Mesendoderm (in vitro differentiated cells): ENCODE measurements at regions not wholly inside any gene's neighbourhood (a gene's known extent, or its start where the extent isn't known, plus 50 kb on each side); places are given as distances from the start of the nearest gene placed in this dataset.

Experiments used
- DNase-seq: peaks from one replicate; pipeline ENCODE4 v3.0.0; 2013
- H2AK5ac ChIP-seq: 2 replicates; pipeline ENCODE4 v1.6.1; 2013; ENCODE audit warnings: low read length, inconsistent platforms
- H2BK120ac ChIP-seq: 2 replicates; pipeline ENCODE4 v1.6.1; 2013; ENCODE audit warnings: low read depth, mild to moderate bottlenecking, low read length, moderate library complexity, mixed read lengths
- H2BK15ac ChIP-seq: replicated peaks from 2 replicates; pipeline ENCODE4 v1.6.1; 2013; ENCODE audit warnings: low read depth, mild to moderate bottlenecking, moderate library complexity
- H2BK5ac ChIP-seq: 2 replicates; pipeline ENCODE4 v1.6.1; 2013; ENCODE audit warnings: low read length, inconsistent platforms
- H3K18ac ChIP-seq: 2 replicates; pipeline ENCODE4 v1.6.1; 2013; ENCODE audit warnings: mild to moderate bottlenecking, low read length, mixed read lengths
- H3K23ac ChIP-seq: one replicate; pipeline ENCODE4 v1.6.1; 2013; ENCODE audit warnings: low read length
- H3K27ac ChIP-seq: 2 replicates; pipeline ENCODE4 v1.5.1; 2013; ENCODE audit warnings: low read depth, mild to moderate bottlenecking, inconsistent platforms, low read length, moderate library complexity
- H3K27me3 ChIP-seq: 2 replicates; pipeline ENCODE4 v1.6.1; 2013; ENCODE audit warnings: low read length, control low read depth, mild to moderate bottlenecking, inconsistent platforms; ENCODE audit not compliant: insufficient read depth, poor library complexity
- H3K36me3 ChIP-seq: 2 replicates; pipeline ENCODE4 v1.6.1; 2013; ENCODE audit warnings: low read length, inconsistent platforms; ENCODE audit not compliant: control insufficient read depth, insufficient read depth
- H3K4ac ChIP-seq: one replicate; pipeline ENCODE4 v1.6.1; 2013; ENCODE audit warnings: low read depth, mild to moderate bottlenecking, low read length, moderate library complexity
- H3K4me1 ChIP-seq: 2 replicates; pipeline ENCODE4 v1.6.1; 2013; ENCODE audit warnings: low read depth, low read length, inconsistent platforms; ENCODE audit not compliant: control insufficient read depth
- H3K4me2 ChIP-seq: 2 replicates; pipeline ENCODE4 v1.6.1; 2013; ENCODE audit warnings: low read length
- H3K4me3 ChIP-seq: 2 replicates; pipeline ENCODE4 v1.5.1; 2013; ENCODE audit warnings: mild to moderate bottlenecking, low read length
- H3K56ac ChIP-seq: one replicate; pipeline ENCODE4 v1.6.1; 2013; ENCODE audit warnings: low read length
- H3K79me1 ChIP-seq: 2 replicates; pipeline ENCODE4 v1.6.1; 2013; ENCODE audit warnings: low read length, inconsistent platforms
- H3K79me2 ChIP-seq: 2 replicates; pipeline ENCODE4 v1.6.1; 2013; ENCODE audit warnings: mild to moderate bottlenecking, low read length; ENCODE audit not compliant: control insufficient read depth, insufficient read depth
- H3K9ac ChIP-seq: 2 replicates; pipeline ENCODE4 v1.6.1; 2013; ENCODE audit warnings: low read length, inconsistent platforms
- H4K5ac ChIP-seq: one replicate; pipeline ENCODE4 v1.6.1; 2013; ENCODE audit warnings: low read length
- H4K8ac ChIP-seq: one replicate; pipeline ENCODE4 v1.6.1; 2013; ENCODE audit warnings: low read depth, mild to moderate bottlenecking, control low read depth, low read length, moderate library complexity
- WGBS: extraction: QIAGEN DNeasy Blood & Tissue Kit; methylation state at CpG from one replicate; pipeline ENCODE4 v1.1.7; 2013; ENCODE audit warnings: low lambda C conversion rate, missing lambda C conversion rate; ENCODE audit not compliant: insufficient coverage; ENCODE audit errors: extremely low coverage; 5-methylcytosine and 5-hydroxymethylcytosine counted together

DNA sequence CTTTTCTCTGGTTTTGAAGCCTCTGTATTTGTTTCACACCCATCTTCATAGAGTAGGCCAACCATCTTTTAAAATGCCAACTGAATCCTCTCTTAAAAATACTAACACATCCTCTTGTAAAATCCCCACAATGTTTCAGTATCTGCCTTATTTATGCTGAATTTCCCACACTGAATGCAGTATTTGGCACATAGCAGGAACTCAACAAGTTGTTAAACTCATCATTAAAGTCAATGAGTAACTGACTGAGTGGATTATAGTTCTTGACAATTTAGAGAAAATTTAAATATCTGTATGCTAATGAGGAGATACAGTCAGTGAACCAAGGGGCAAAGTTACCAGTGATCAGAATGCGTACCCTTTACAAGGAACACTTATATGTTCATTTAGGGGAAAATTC, 505.5 kb upstream of the PCDH9 start:
- H3K9ac ChIP-seq = no peak overlapping the region
- no peak overlapping the region for H3K4me3 ChIP-seq
- H3K36me3 ChIP-seq = no peaks in the 10 kb centered on the region
- H4K5ac ChIP-seq = no peak overlapping the region
- no peak overlapping the region for H3K56ac ChIP-seq
- no peak overlapping the region for H3K4me2 ChIP-seq
- H3K4me1 ChIP-seq = peaks cover 4% of the 10 kb centered on the region
- peak overlapping the region; percentile 4 for H3K4ac ChIP-seq
- H3K79me2 ChIP-seq = no peaks in the 10 kb centered on the region
- H4K8ac ChIP-seq = no peak overlapping the region
- no peak overlapping the region for H2AK5ac ChIP-seq
- H3K18ac ChIP-seq = peak overlapping the region; percentile 39
- no peak overlapping the region for H3K23ac ChIP-seq
- peak overlapping the region; percentile 96 for H2BK15ac ChIP-seq
- H3K79me1 ChIP-seq = no peaks in the 10 kb centered on the region
- WGBS = no CpG with 5 or more reads among the region's 1 CpG
- no peaks in the 10 kb centered on the region for H3K27me3 ChIP-seq
- no peak overlapping the region for H2BK120ac ChIP-seq
- no peak for DNase-seq
- H3K27ac ChIP-seq = no peak overlapping the region
- H2BK5ac ChIP-seq = no peak overlapping the region

DNA sequence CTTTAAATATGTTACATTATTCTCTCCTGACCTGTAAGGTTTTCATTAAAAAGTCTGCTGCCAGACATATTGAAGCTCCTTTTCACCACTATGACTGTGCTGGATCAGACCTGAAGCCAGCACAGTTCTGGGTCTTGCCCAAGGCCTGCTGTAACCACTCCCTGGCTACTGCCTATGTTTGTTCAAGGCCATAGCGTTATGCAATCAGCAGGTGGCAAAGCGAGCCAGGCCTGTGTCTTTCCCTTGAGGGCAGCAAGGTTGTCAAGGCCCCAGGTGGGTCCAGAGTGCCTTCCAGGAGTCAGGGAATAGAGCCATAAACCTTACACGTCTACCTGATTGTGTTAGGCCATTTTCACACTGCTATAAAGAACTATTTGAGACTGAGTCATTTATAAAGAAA, 496.8 kb upstream of the PCDH9 start:
- Histone ChIP-seq H3K4me1 (no peaks in the 10 kb centered on the region), H4K8ac (no peak overlapping the region), H3K27me3 (no peaks in the 10 kb centered on the region), H3K18ac (no peak overlapping the region), H2BK15ac (no peak overlapping the region), H2AK5ac (no peak overlapping the region), H3K79me2 (no peaks in the 10 kb centered on the region), H3K36me3 (no peaks in the 10 kb centered on the region), H2BK5ac (no peak overlapping the region), H3K23ac (no peak overlapping the region), H2BK120ac (no peak overlapping the region), H3K4me2 (no peak overlapping the region), H3K9ac (no peak overlapping the region), H3K4ac (no peak overlapping the region), H4K5ac (no peak overlapping the region), H3K56ac (no peak overlapping the region), H3K27ac (no peak overlapping the region), H3K79me1 (no peaks in the 10 kb centered on the region), H3K4me3 (no peak overlapping the region)
- WGBS = no CpG with 5 or more reads among the region's 3 CpGs
- peak; percentile 17 for DNase-seq

DNA sequence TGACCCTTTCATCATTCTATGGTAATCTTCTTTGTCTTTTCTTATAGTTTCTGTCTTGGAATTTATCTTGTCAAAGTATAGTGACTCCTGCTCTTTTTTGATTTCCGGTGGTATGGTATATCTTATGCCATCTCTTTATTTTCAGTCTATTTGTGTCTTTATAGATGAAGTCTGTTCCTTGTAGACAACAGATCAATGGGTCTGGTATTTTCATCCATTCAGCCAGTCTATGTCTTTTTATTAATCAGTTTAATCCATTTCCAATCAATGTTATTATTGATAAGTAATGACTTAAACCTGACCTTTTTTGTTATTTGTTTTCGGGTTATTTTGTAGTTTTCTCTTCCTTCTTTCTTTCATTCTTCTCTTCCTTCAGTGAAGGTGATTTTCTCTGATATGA, 495.9 kb upstream of the PCDH9 start:
- Histone ChIP-seq H4K5ac (no peak overlapping the region), H3K4me2 (no peak overlapping the region), H3K18ac (no peak overlapping the region), H3K79me2 (no peaks in the 10 kb centered on the region), H2AK5ac (no peak overlapping the region), H3K36me3 (no peaks in the 10 kb centered on the region), H4K8ac (no peak overlapping the region), H3K4me1 (no peaks in the 10 kb centered on the region), H2BK15ac (no peak overlapping the region), H2BK5ac (no peak overlapping the region), H3K23ac (no peak overlapping the region), H2BK120ac (no peak overlapping the region), H3K27ac (no peak overlapping the region), H3K56ac (no peak overlapping the region), H3K27me3 (no peaks in the 10 kb centered on the region), H3K4me3 (no peak overlapping the region), H3K4ac (no peak overlapping the region), H3K79me1 (no peaks in the 10 kb centered on the region), H3K9ac (no peak overlapping the region)
- no CpG with 5 or more reads among the region's 2 CpGs for WGBS
- no peak for DNase-seq

DNA sequence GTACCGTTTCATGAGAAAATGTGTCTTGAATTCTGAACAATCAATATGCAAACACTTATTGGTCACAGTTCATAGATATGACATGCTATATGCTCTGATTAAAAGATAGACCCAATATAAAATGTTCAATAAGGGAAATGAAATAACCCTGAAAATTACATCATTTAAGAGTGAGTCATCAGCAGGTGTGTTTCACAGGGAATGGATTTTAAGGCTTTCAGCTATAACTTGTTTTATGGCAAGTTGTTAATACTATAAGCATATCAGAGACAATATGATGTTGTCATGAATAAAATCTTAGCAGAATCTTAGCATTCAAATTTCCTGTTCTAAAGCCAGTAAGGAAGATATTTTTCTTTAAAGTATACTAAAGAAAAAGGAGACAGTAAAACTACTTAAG, 483.4 kb upstream of the PCDH9 start:
- Histone ChIP-seq H3K4me1 (no peaks in the 10 kb centered on the region), H3K36me3 (no peaks in the 10 kb centered on the region), H2AK5ac (no peak overlapping the region), H3K79me1 (no peaks in the 10 kb centered on the region), H3K79me2 (no peaks in the 10 kb centered on the region), H3K4ac (no peak overlapping the region), H3K18ac (no peak overlapping the region), H3K4me3 (no peak overlapping the region), H2BK5ac (no peak overlapping the region), H3K4me2 (no peak overlapping the region), H4K5ac (no peak overlapping the region), H4K8ac (no peak overlapping the region), H2BK120ac (no peak overlapping the region), H3K56ac (no peak overlapping the region), H3K9ac (no peak overlapping the region), H3K27me3 (no peaks in the 10 kb centered on the region), H3K27ac (no peak overlapping the region), H3K23ac (no peak overlapping the region), H2BK15ac (no peak overlapping the region)
- WGBS = no CpG with 5 or more reads among the region's 1 CpG
- no peak for DNase-seq

DNA sequence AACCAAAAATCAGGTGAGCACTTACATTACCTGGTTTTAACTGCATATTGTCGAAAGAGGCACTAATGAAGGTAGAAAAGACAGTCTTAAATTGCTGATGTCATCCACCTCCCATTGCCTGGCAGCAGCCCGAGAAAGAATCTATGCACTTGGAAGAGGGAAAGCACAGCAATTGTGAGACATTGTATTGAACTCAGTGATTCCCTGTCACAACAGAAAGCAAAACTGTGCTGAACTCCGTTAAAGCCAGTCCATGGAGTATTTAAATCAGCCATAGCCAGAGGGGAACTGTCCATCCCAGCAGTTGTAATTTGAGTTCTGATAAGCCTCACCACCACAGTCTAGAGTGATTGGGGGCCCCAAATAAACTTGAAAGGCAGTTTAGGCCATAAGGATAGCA, 466.6 kb upstream of the PCDH9 start:
- H4K8ac ChIP-seq = no peak overlapping the region
- H3K27me3 ChIP-seq = no peaks in the 10 kb centered on the region

DNA sequence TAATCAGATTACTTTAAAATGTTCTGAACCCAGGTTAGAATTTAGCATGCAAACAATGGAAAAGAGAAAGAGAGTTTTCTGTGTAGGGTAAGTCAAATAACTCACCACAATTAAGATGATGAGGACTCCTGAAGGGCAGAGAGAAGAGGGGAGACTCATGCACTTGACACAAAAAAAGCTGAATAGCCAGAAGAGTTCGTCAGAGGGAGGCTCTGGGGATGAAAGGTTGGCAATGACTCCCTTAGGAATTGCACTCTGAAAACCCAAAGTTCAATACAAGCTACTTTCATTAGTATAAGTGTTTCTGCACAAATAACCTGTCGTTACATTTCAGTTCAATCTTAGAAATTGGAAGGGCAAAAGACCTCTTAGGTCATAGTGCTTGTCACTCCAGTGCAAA, 434.4 kb upstream of the PCDH9 start:
- H4K5ac ChIP-seq = no peak overlapping the region
- no peak overlapping the region for H2BK15ac ChIP-seq
- no peaks in the 10 kb centered on the region for H3K27me3 ChIP-seq
- WGBS = no CpG with 5 or more reads among the region's 2 CpGs
- H3K9ac ChIP-seq = no peak overlapping the region
- H3K79me1 ChIP-seq = no peaks in the 10 kb centered on the region
- no peak overlapping the region for H2BK120ac ChIP-seq
- no peak overlapping the region for H3K18ac ChIP-seq
- no peak for DNase-seq
- H3K4me1 ChIP-seq = no peaks in the 10 kb centered on the region
- no peak overlapping the region for H2AK5ac ChIP-seq
- no peak overlapping the region for H3K27ac ChIP-seq
- no peak overlapping the region for H4K8ac ChIP-seq
- H3K4me2 ChIP-seq = no peak overlapping the region
- no peak overlapping the region for H3K56ac ChIP-seq
- H3K4ac ChIP-seq = no peak overlapping the region
- no peaks in the 10 kb centered on the region for H3K79me2 ChIP-seq
- no peak overlapping the region for H3K23ac ChIP-seq
- H3K36me3 ChIP-seq = no peaks in the 10 kb centered on the region
- H2BK5ac ChIP-seq = no peak overlapping the region
- H3K4me3 ChIP-seq = no peak overlapping the region

More for the DNA sequence above, 466.6 kb upstream of the PCDH9 start:
- H3K79me1 ChIP-seq = no peaks in the 10 kb centered on the region
- H2BK120ac ChIP-seq = no peak overlapping the region
- WGBS = no CpG with 5 or more reads among the region's 3 CpGs
- no peak overlapping the region for H2BK5ac ChIP-seq
- H3K18ac ChIP-seq = no peak overlapping the region
- H3K36me3 ChIP-seq = no peaks in the 10 kb centered on the region
- H3K27ac ChIP-seq = no peak overlapping the region
- no peak overlapping the region for H3K4ac ChIP-seq
- no peaks in the 10 kb centered on the region for H3K4me1 ChIP-seq
- no peak overlapping the region for H3K23ac ChIP-seq
- H3K4me2 ChIP-seq = no peak overlapping the region
- no peak overlapping the region for H4K5ac ChIP-seq
- no peak overlapping the region for H3K56ac ChIP-seq
- H2BK15ac ChIP-seq = no peak overlapping the region
- H3K79me2 ChIP-seq = no peaks in the 10 kb centered on the region
- no peak overlapping the region for H2AK5ac ChIP-seq
- DNase-seq = peak; percentile 2
- no peak overlapping the region for H3K4me3 ChIP-seq
- no peak overlapping the region for H3K9ac ChIP-seq
